Muscle of leg (tissue), 3 donors: ENCODE measurements at regions not wholly inside any gene's neighbourhood (a gene's known extent, or its start where the extent isn't known, plus 50 kb on each side); places are given as distances from the start of the nearest gene placed in this dataset.

Experiments used
- DNase-seq: peaks from one replicate; pipeline ENCODE4 v3.0.0; 2013
- H3K27ac ChIP-seq: one replicate; pipeline ENCODE4 v1.5.1; 2013; ENCODE audit warnings: mild to moderate bottlenecking, low read length, control low read depth
- H3K27me3 ChIP-seq: one replicate; pipeline ENCODE4 v1.6.1; 2013; ENCODE audit warnings: low read length; ENCODE audit not compliant: control insufficient read depth, insufficient read depth
- H3K36me3 ChIP-seq: one replicate; pipeline ENCODE4 v1.6.1; 2013; ENCODE audit warnings: low read length; ENCODE audit not compliant: control insufficient read depth, insufficient read depth
- H3K4me1 ChIP-seq: one replicate; pipeline ENCODE4 v1.6.1; 2013; ENCODE audit warnings: low read length; ENCODE audit not compliant: control insufficient read depth, insufficient read depth
- H3K4me3 ChIP-seq: one replicate; pipeline ENCODE4 v1.5.1; 2013; ENCODE audit warnings: low read length, control low read depth
- H3K9me3 ChIP-seq: replicated peaks from 2 replicates; pipeline ENCODE4 v1.6.1; 2013; ENCODE audit warnings: low read depth, low read length; ENCODE audit not compliant: control insufficient read depth
- WGBS: methylation state at CpG from one replicate; pipeline ENCODE4 v1.1.5; 2013; ENCODE audit warnings: missing lambda C conversion rate; ENCODE audit not compliant: insufficient coverage; 5-methylcytosine and 5-hydroxymethylcytosine counted together

DNA sequence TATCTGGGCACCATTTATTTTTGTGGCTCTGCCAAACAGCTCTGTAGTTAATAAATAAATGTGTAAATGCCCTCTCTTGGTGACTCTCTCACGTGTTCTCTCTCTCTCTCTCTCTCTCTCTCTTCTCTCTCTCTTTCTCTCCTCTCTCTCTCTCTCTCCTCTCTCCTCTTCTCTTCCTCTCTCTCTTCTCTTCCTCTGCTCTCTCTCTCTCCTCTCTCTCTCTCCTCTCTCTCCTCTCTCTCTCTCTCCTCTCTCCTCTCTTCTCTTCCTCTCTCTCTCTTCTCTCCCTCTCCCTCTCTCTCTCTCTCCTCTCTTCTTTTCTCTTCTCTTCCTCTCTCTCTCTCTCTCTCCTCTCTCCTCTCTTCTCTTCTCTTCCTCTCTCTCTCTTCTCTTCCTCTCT lies 145.8 kb upstream of the TMEM72 start:
- Histone ChIP-seq H3K9me3 (no peaks in the 10 kb centered on the region), H3K27me3 (no peaks in the 10 kb centered on the region), H3K27ac (no peak overlapping the region), H3K4me1 (peaks cover 7% of the 10 kb centered on the region), H3K4me3 (no peak overlapping the region), H3K36me3 (no peaks in the 10 kb centered on the region)
- 100% methylated on average over 1 of the region's 1 CpG for WGBS
- DNase-seq = no peak

DNA sequence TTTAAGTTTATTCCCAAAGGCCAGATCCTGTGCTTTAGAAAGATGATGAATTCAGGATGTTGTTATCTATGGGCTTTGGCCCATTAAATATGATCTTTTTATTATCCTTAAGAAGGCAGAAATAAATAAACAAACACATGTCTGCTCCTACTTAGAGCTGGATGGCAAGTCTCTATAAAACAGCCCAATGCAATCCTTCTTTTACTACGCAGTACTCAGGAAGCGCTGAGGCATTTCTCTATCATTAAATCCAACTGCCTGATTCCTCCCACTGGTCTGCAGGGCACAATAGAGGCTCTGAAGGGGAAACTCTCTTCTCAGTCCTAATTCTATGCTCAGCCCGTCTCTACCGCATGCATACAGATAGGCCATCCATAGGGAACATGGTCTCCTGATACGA lies 144.5 kb upstream of the TMEM72 start:
- 73% methylated on average over 4 of the region's 5 CpGs for WGBS
- DNase-seq = no peak
- no peaks in the 10 kb centered on the region for H3K27me3 ChIP-seq

GRCh38 chr10:44769450-44769849 lies 141.7 kb upstream of the TMEM72 start:
- Histone ChIP-seq H3K27ac (no peak overlapping the region), H3K9me3 (no peaks in the 10 kb centered on the region), H3K4me1 (peaks cover 3% of the 10 kb centered on the region), H3K27me3 (no peaks in the 10 kb centered on the region), H3K4me3 (no peak overlapping the region), H3K36me3 (no peaks in the 10 kb centered on the region)
- DNase-seq = no peak
- WGBS = 83% methylated on average over 1 of the region's 1 CpG

More for the DNA sequence above, 144.5 kb upstream of the TMEM72 start:
- no peaks in the 10 kb centered on the region for H3K9me3 ChIP-seq
- no peak overlapping the region for H3K4me3 ChIP-seq
- H3K27ac ChIP-seq = no peak overlapping the region
- peaks cover 3% of the 10 kb centered on the region for H3K4me1 ChIP-seq
- no peaks in the 10 kb centered on the region for H3K36me3 ChIP-seq

DNA sequence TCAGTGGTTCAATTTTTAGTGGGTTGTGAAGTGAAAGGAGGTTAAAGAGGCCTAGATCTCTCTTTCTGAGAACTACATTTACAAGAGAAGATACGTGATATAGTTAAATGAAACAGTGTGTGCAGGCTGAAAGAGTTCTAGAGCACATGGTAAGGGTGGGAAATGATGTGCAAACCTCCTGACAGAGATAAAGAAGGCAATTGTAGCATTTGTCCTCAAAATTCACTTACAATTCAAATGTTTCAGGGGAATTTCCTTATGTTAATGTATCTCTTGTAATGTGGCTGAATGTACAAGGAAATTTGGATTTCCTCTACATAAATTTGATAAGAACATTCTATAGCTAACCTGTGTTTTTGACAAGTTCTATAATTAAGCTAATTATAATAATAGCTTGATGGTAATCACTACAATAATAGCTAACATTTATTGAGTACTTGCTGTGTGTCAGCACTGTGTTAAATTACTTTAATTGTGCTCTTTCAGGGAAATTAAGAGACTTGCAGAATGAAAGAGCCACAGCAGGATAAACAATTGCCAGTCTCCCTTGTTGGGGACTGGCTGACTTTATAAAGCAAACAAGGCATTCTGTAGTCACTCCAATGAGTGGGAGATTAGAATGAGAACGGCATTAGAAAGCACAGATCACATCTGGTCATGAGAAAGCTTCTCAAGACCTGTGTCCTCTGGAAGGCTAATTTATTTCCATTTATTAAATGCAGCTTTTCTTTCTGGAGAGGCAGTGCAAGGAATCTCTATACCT lies 139.7 kb upstream of the TMEM72 start:
- H3K9me3 ChIP-seq = no peaks in the 10 kb centered on the region
- no peak for DNase-seq
- H3K4me1 ChIP-seq = peaks cover 12% of the 10 kb centered on the region
- H3K27me3 ChIP-seq = no peaks in the 10 kb centered on the region
- no peak overlapping the region for H3K27ac ChIP-seq
- H3K36me3 ChIP-seq = no peaks in the 10 kb centered on the region
- whole genome bisulfite sequencing = no CpG with 5 or more reads among the region's 2 CpGs
- H3K4me3 ChIP-seq = no peak overlapping the region

DNA sequence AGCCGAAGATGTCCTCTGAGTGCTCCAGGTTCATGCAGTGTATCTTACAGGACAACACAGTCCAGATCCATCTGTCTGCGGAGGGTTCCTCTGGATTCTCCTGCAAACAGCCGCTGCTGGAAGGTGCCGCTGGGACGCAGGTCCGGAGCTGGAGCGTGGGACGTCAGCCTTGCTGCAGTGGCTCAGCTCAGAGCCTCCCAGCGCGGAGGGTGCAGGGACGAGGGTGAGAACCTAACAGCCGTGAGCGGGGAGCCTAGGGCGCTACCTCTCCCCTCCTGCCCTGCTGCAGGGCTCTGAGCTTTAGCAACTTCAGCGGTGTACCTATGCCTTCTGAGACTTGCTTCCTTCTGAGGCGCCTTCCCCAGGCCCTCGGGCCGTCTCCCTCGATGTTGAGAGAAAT lies 137.6 kb upstream of the TMEM72 start:
- WGBS = 94% methylated on average over 14 of the region's 19 CpGs
- DNase-seq = no peak
- no peaks in the 10 kb centered on the region for H3K27me3 ChIP-seq

GRCh38 chr10:44774676-44775401 lies 136.3 kb upstream of the TMEM72 start:
- no peak overlapping the region for H3K27ac ChIP-seq
- no peak overlapping the region for H3K4me3 ChIP-seq
- 89% methylated on average over 4 of the region's 4 CpGs for WGBS
- peaks cover 9% of the 10 kb centered on the region for H3K4me1 ChIP-seq
- H3K9me3 ChIP-seq = no peaks in the 10 kb centered on the region
- DNase-seq = peak; percentile 38
- no peaks in the 10 kb centered on the region for H3K36me3 ChIP-seq
- H3K27me3 ChIP-seq = no peaks in the 10 kb centered on the region

More for the DNA sequence above, 137.6 kb upstream of the TMEM72 start:
- H3K27ac ChIP-seq = no peak overlapping the region
- no peak overlapping the region for H3K4me3 ChIP-seq
- no peaks in the 10 kb centered on the region for H3K36me3 ChIP-seq
- H3K9me3 ChIP-seq = no peaks in the 10 kb centered on the region
- H3K4me1 ChIP-seq = peaks cover 12% of the 10 kb centered on the region

DNA sequence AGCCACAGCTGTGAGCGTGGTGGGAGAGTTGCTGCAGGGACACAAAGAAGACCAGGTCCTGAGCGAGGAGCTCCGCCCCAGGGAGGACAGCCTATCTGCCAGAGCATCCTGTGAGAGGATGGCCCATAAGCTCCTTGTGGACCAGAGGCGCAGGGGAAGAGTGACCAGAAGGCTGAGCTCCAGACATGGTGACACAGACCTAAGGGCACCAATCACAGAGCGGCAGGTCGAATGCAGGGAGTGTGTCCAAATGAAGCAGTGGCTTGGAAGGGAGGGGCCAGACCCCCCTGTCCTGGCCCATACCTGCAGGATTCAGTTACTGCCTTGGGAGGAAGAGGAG lies 135.8 kb upstream of the TMEM72 start:
- no peaks in the 10 kb centered on the region for H3K27me3 ChIP-seq
- H3K36me3 ChIP-seq = no peaks in the 10 kb centered on the region
- no peaks in the 10 kb centered on the region for H3K9me3 ChIP-seq
- no peak for DNase-seq
- no peak overlapping the region for H3K27ac ChIP-seq
- WGBS = 96% methylated on average over 3 of the region's 6 CpGs
- H3K4me3 ChIP-seq = no peak overlapping the region
- H3K4me1 ChIP-seq = peaks cover 9% of the 10 kb centered on the region

GRCh38 chr10:44776181-44776580 lies 135.0 kb upstream of the TMEM72 start:
- no peaks in the 10 kb centered on the region for H3K36me3 ChIP-seq
- H3K27me3 ChIP-seq = no peaks in the 10 kb centered on the region
- H3K4me1 ChIP-seq = peaks cover 9% of the 10 kb centered on the region
- no peak overlapping the region for H3K27ac ChIP-seq
- DNase-seq = no peak
- H3K4me3 ChIP-seq = no peak overlapping the region
- WGBS = 20% methylated on average over 1 of the region's 3 CpGs
- H3K9me3 ChIP-seq = no peaks in the 10 kb centered on the region

GRCh38 chr10:44779511-44779910 lies 131.6 kb upstream of the TMEM72 start:
- WGBS = 93% methylated on average over 7 of the region's 7 CpGs
- H3K9me3 ChIP-seq = no peaks in the 10 kb centered on the region
- H3K27ac ChIP-seq = no peak overlapping the region
- H3K4me3 ChIP-seq = no peak overlapping the region
- no peaks in the 10 kb centered on the region for H3K36me3 ChIP-seq
- peaks cover 9% of the 10 kb centered on the region for H3K4me1 ChIP-seq
- DNase-seq = no peak
- no peaks in the 10 kb centered on the region for H3K27me3 ChIP-seq

DNA sequence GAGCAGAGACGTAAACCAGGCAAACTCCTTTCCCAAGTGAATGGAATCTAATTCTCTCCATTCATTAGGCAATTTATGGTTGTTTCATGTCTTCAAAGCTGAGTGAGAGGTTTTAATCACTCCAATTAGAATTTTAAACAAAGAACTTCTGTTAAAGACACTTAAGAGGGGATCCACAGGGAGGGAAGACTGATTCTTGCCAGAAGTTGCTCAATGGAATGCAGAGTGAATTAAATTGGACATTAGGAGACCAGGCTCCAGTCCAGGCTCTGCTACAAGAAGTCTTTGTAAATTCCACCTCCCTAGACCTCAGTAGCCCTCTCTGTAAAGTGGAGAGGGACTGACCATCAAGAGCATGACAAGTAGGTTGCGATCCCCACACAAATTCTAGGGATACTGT lies 130.7 kb upstream of the TMEM72 start:
- Histone ChIP-seq H3K27me3 (no peaks in the 10 kb centered on the region), H3K36me3 (no peaks in the 10 kb centered on the region), H3K4me3 (no peak overlapping the region), H3K4me1 (peaks cover 3% of the 10 kb centered on the region), H3K27ac (no peak overlapping the region), H3K9me3 (no peaks in the 10 kb centered on the region)
- DNase-seq = peak; percentile 42
- no CpG with 5 or more reads among the region's 2 CpGs for WGBS
